OCI-LY7 (cell line): ENCODE measurements at regions not wholly inside any gene's neighbourhood (a gene's known extent, or its start where the extent isn't known, plus 50 kb on each side); places are given as distances from the start of the nearest gene placed in this dataset.

Experiments
- BruUV-seq: library from RNA; stranded (reverse); fragments of 400-500 nt; replicated peaks from 2 replicates; lab custom pipeline; 2021; lab: Mats Ljungman, UMichigan
- CTCF ChIA-PET: fragments of 300-600 bp; sonication (Branson Sonifier 250); formaldehyde crosslinking; loops from one replicate; lab custom pipeline; 2022; ENCODE audit warnings: antibody characterized with exemption; ENCODE audit not compliant: unreplicated experiment; lab: Charles Lee
- POLR2A ChIA-PET: fragments of 300-600 bp; sonication (Branson Sonifier 250); formaldehyde crosslinking; loops from one replicate; lab custom pipeline; 2022; ENCODE audit warnings: antibody characterized with exemption; lab: Charles Lee
- DNase-seq: peaks from one replicate; pipeline ENCODE4 v3.0.0-alpha.2; 2015; ENCODE audit warnings: low spot score
- H2AFZ ChIP-seq: fragments of 200-600 bp; sonication (generic), shearing (Covaris generic); 2 replicates; pipeline ENCODE4 v1.6.1; 2014; ENCODE audit warnings: mild to moderate bottlenecking, antibody characterized with exemption, low read length, moderate library complexity
- H3K27ac ChIP-seq: fragments of 200-600 bp; sonication (generic); 2 replicates; pipeline ENCODE4 v1.5.1; 2014; ENCODE audit warnings: mixed run types, low read depth, mild to moderate bottlenecking, moderate library complexity, low read length, inconsistent platforms; ENCODE audit not compliant: poor library complexity, severe bottlenecking
- H3K36me3 ChIP-seq: fragments of 200-600 bp; sonication (generic); 2 replicates; pipeline ENCODE4 v1.6.1; 2014; ENCODE audit warnings: mild to moderate bottlenecking, antibody characterized with exemption, low read length, moderate library complexity, mixed read lengths; ENCODE audit not compliant: insufficient read depth
- H3K4me1 ChIP-seq: fragments of 200-600 bp; sonication (generic); 2 replicates; pipeline ENCODE4 v1.5.1; 2014; ENCODE audit warnings: mild to moderate bottlenecking, low read length; ENCODE audit not compliant: insufficient read depth, poor library complexity, severe bottlenecking
- H3K4me2 ChIP-seq: fragments of 200-600 bp; sonication (generic); 2 replicates; pipeline ENCODE4 v1.6.1; 2014; ENCODE audit warnings: mild to moderate bottlenecking, low read length
- H3K4me3 ChIP-seq: fragments of 200-600 bp; sonication (generic); 2 replicates; pipeline ENCODE4 v1.5.1; 2014; ENCODE audit warnings: mild to moderate bottlenecking, low read depth, low read length; ENCODE audit not compliant: poor library complexity, severe bottlenecking
- H3K79me2 ChIP-seq: fragments of 200-600 bp; sonication (generic); 2 replicates; pipeline ENCODE4 v1.6.1; 2016; ENCODE audit warnings: low read depth, mild to moderate bottlenecking, low read length, moderate library complexity, mixed read lengths; ENCODE audit not compliant: insufficient read depth
- H3K9me2 ChIP-seq: fragments of 200-600 bp; sonication (generic); 2 replicates; pipeline ENCODE4 v1.6.1; 2016; ENCODE audit warnings: mild to moderate bottlenecking, low read length, mixed read lengths; ENCODE audit not compliant: insufficient read depth
- H3K9me3 ChIP-seq: fragments of 200-600 bp; sonication (generic); 2 replicates; pipeline ENCODE4 v1.6.1; 2014; ENCODE audit warnings: mild to moderate bottlenecking, mixed run types, low read length, mixed read lengths
- H4K20me1 ChIP-seq: fragments of 200-600 bp; sonication (generic); 2 replicates; pipeline ENCODE4 v1.6.1; 2014; ENCODE audit warnings: mild to moderate bottlenecking, antibody characterized with exemption, low read length, moderate library complexity, mixed read lengths; ENCODE audit not compliant: insufficient read depth
- EZH2phosphoT487 ChIP-seq: fragments of 200-600 bp; sonication (generic); IDR thresholded peaks from 2 replicates; pipeline ENCODE4 v1.6.1; 2018; ENCODE audit warnings: low read depth, borderline replicate concordance, mild to moderate bottlenecking, mixed run types, antibody characterized with exemption, low read length, moderate library complexity, mixed read lengths
- intact Hi-C: fragments of 100-400 bp; cut with micrococcal nuclease; formaldehyde crosslinking; loops from one replicate; pipeline ENCODE4 v1.10.0; 2022; ENCODE audit not compliant: unreplicated experiment
- TF ChIP-seq, protein P1 (sequence below): fragments of 200-600 bp; sonication (generic); conservative IDR thresholded peaks from 2 replicates; pipeline ENCODE4 v1.5.1; 2014; ENCODE audit warnings: mild to moderate bottlenecking, antibody characterized with exemption, low read length, moderate library complexity, mixed read lengths

DNA sequence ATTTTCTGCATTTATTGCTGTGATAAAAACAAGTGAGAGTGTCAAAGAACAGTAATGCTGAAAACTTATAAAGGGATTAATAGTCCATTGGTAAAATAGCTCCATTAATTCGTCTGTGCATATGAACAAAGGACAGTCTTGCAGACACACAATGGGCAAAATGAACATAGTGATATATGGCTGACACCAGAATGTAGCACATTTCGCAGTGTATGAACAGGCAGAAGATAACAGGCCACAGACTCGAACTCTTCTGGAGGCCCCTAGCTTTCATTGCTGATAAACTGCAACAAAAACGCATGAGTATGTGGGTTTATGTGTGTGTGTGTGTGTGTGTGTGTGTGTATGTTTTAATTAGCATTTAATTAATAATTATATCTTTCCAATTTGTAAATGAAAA lies 354.8 kb downstream of the TAF11L14 start:
- no peaks in the 10 kb centered on the region for H3K36me3 ChIP-seq
- no peak overlapping the region for H3K4me2 ChIP-seq
- no peak overlapping the region for H3K4me3 ChIP-seq
- H3K27ac ChIP-seq = no peak overlapping the region
- H3K9me3 ChIP-seq = no peaks in the 10 kb centered on the region
- H2AFZ ChIP-seq = no peak overlapping the region
- intact Hi-C loops = no loop called here
- no peaks in the 10 kb centered on the region for H3K79me2 ChIP-seq
- no TSS peak for BruUV-seq
- no peaks in the 10 kb centered on the region for H3K4me1 ChIP-seq
- ChIA-PET CTCF (interaction anchor here (0.6 kb wide), 1 partner anchor 202 kb away, joined by 3 read pairs; no protein-coding TSS in a partner anchor), POLR2A (no interaction called here)
- no peaks in the 10 kb centered on the region for H3K9me2 ChIP-seq
- no peak for TF ChIP-seq EZH2phosphoT487
- TF ChIP-seq, protein P1, sequence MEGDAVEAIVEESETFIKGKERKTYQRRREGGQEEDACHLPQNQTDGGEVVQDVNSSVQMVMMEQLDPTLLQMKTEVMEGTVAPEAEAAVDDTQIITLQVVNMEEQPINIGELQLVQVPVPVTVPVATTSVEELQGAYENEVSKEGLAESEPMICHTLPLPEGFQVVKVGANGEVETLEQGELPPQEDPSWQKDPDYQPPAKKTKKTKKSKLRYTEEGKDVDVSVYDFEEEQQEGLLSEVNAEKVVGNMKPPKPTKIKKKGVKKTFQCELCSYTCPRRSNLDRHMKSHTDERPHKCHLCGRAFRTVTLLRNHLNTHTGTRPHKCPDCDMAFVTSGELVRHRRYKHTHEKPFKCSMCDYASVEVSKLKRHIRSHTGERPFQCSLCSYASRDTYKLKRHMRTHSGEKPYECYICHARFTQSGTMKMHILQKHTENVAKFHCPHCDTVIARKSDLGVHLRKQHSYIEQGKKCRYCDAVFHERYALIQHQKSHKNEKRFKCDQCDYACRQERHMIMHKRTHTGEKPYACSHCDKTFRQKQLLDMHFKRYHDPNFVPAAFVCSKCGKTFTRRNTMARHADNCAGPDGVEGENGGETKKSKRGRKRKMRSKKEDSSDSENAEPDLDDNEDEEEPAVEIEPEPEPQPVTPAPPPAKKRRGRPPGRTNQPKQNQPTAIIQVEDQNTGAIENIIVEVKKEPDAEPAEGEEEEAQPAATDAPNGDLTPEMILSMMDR = no peak
- DNase-seq = no peak
- no peaks in the 10 kb centered on the region for H4K20me1 ChIP-seq

DNA sequence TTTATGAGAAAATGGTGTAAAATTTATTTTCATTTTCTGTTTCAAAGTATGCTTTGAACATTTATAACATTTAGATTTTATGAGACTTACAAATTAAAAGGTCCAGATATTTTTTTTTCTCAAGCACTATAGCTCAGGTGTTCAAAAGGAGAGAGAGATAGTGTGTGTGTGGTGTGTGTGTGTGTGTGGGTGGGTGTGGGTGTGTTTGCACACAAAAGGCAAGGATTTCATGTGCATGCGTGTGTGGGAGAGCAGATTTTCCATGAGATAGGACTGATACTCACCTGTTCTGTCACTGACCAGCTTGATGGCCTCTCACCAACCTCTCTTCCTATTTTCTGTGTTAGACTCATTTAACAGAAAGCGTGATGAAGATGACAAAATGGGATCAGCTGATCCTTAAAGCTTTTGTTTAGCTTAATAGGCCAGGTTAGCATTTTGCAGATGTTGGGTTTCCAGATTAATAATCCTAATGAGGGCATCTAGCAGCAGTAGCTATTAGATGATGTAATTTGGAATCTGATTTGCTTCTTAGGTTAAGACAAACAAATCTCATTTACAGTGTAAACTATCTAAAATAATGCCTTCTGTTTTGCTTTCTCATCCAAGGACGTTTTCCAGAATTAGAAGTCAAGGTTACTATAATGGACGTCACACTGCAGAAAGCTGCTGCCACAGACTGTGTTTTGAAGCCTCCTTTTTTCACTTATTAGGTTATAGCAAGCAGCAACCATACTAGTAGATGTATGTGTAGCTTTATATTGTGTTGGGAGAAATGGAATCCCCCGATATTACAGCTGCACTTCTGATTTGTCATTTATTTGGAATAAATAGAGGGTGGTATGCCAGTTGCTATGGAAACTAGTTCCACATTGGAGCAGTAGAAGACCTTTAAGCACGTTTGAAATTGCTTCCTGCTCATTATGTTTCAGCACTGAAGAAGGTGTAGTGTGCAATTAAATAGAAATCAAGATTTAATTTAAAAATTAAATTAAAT lies 355.6 kb downstream of the TAF11L14 start:
- Histone ChIP-seq H3K4me3 (no peak overlapping the region), H3K36me3 (no peaks in the 10 kb centered on the region), H3K9me3 (no peaks in the 10 kb centered on the region), H3K4me1 (no peaks in the 10 kb centered on the region), H3K79me2 (no peaks in the 10 kb centered on the region), H3K9me2 (no peaks in the 10 kb centered on the region), H3K27ac (no peak overlapping the region), H4K20me1 (no peaks in the 10 kb centered on the region), H3K4me2 (no peak overlapping the region), H2AFZ (no peak overlapping the region)
- CTCF ChIA-PET = no interaction called here
- intact Hi-C loops = no loop called here
- DNase-seq = no peak
- POLR2A ChIA-PET = interaction anchor here (0.6 kb wide), 2 partner anchors 10 to 181 kb away, joined by 3 to 4 read pairs; no protein-coding TSS in a partner anchor
- no TSS peak for BruUV-seq
- TF ChIP-seq, protein P1 = no peak
- TF ChIP-seq EZH2phosphoT487 = no peak

DNA sequence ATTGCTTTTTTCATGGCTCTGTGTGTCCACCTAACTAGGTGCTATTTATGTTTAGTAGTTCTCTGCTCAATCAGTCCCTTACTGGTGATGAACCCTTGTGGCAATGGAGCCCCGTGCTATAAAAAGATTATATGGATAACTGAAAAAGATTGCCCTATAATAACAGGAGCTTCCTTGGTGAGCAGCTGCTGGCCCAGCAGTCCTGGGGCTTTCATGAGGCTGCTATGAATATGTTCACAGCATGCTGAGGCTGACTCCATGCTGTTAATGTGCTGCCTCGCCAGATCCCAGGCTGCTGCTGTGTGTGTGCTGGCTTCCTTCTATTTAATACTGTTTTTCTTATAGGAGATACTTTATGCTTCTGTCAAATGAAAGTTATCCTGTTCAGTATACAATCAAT lies 357.5 kb downstream of the TAF11L14 start:
- Histone ChIP-seq H3K9me2 (no peaks in the 10 kb centered on the region), H3K27ac (no peak overlapping the region), H3K36me3 (no peaks in the 10 kb centered on the region), H3K79me2 (no peaks in the 10 kb centered on the region), H3K9me3 (no peaks in the 10 kb centered on the region), H3K4me3 (no peak overlapping the region), H4K20me1 (no peaks in the 10 kb centered on the region), H2AFZ (no peak overlapping the region), H3K4me1 (no peaks in the 10 kb centered on the region), H3K4me2 (no peak overlapping the region)
- no TSS peak for BruUV-seq
- ChIA-PET POLR2A (no interaction called here), CTCF (no interaction called here)
- no peak for TF ChIP-seq EZH2phosphoT487
- TF ChIP-seq, protein P1 = no peak
- DNase-seq = no peak
- intact Hi-C loops = no loop called here
